Activated CD8-positive, alpha-beta memory T cell treated with anti-CD3 and anti-CD28 coated beads, Interleukin-2, amount 50 U/mL, for 4 hours (primary cell): ENCODE measurements at regions not wholly inside any gene's neighbourhood (a gene's known extent, or its start where the extent isn't known, plus 50 kb on each side); places are given as distances from the start of the nearest gene placed in this dataset.

Experiments used
- DNase-seq: peaks from one replicate; pipeline ENCODE4 v3.0.0-alpha.2; 2020

DNA sequence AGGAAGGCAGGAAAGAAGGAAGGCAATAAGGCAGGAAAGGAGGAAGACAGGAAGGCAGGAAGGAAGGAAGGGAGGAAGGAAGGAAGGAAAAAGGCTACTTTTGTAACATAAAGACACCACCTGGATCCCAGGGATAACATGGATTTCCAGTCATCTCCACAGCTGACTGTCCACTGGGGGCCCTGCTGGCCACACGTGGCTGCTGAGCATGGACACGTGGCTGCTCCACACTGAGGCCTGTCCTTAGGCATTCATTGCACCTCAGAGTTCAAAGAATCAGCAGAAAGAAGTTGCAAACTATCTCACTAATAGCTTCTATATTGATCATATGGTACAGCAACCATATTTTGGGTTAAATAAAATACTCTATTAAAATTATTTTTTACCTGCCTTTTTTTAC lies 130.2 kb upstream of the SALL3 start:
- no peak for DNase-seq

DNA sequence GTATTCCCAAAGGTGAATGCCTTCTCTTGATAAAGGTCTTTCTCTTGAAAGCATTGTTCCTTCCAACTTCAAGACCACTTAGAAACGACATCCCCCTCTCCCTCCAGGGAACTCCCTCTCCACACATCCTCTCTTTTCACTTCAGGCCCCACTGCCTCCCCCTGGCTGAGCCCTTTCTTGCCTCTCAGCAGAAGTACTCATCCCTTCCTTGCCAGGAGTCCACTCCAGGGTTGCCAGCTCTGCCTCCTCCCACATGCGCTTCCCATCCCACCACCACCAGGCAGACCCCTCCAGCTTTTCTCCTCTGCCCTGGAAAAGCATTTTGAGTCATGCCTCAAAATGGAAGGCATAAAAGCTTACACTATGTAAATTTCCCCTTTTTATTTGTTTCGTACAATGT lies 126.3 kb upstream of the SALL3 start:
- no peak for DNase-seq

DNA sequence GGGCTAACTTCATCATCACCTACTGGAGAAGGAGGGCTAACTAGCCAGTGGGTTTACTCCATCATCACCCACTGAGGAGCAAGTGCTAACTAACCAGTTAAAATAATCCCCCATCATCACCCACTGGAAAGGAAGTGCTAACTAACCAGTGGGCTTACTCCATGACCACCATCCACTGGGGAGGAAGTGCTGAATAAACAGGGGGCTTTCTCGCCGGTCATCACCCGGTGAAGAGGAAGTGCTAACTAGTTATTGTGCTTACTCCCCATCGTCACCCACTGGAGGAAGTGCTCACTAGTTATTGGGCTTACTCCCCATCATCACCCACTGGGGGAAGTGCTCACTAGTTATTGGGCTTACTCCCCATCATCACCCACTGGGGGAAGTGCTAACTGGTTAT lies 124.4 kb upstream of the SALL3 start:
- DNase-seq = no peak

DNA sequence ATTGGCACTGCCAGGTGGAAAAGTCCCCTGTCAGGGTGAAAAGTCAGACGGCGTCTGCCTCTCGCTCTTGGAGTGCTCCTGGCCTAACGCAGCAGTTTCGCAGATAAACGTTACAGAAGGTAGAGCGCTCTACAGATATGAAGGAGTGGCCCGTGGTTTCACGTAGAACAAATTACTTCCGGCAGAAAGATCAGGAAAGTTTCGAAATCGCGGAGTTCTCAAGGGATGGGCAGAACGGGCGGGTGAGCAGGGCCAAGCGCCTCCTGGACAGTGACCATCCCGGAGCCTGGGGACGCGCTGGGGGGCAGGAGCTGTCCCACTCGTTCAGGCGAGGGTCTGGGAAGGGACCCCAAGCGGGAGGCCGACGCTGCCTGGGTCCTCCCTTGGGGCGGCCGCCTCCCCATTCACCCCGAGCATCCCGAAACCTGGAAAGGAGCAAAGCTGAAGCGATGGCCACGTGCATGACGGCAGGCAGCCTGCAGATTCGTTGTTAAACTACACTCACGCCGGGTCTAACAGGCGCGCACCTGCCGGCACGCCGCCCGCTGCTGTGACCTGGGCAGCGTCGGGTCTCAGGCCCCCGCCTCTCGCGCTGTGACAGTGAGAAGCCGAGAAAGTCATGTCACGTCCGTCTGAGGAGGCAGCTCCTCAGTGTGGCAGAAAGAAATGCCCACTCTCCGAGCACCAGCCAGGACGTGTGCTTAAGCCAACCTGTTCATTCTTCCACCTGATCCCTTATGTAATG lies 122.9 kb upstream of the SALL3 start:
- DNase-seq = no peak

DNA sequence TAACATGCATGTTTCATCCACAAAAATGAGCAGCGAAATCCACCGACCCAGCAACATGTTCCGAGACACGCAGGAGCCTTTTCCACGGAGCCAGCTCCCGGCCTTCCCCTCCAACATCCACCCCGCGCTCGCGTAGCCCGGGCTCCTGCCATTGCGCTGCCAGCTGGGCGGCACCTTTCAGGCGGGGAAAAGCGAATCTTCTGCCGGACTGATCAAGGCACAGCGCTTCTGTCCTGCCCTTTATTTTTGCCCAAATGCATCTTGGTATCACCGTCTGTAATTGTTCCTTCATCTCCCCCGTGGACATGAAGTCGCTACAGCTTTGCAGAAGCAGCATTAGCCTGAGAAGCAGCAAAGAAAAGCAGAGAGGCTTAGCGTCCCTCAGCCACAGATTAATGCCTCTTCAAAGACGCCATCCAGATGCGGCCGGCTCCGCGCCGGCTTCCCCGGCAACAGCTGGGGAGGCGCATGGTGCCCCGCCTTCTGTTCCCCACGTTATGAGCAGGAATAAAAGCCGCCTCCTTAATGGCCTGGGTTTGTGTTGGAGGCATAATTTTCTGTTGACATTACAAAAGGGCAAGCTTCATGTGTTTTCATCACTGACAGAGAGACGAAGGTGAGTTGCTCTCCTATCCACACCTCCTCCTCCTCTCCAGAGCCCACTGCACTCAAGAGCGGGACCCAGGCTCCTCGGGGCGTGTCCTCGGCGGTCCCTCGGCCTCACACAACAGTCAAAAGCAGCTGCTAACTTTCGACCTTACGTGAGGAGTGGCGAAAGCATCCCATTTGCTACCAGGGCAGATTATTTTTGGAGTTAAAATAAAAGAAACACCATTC lies 122.1 kb upstream of the SALL3 start:
- no peak for DNase-seq

DNA sequence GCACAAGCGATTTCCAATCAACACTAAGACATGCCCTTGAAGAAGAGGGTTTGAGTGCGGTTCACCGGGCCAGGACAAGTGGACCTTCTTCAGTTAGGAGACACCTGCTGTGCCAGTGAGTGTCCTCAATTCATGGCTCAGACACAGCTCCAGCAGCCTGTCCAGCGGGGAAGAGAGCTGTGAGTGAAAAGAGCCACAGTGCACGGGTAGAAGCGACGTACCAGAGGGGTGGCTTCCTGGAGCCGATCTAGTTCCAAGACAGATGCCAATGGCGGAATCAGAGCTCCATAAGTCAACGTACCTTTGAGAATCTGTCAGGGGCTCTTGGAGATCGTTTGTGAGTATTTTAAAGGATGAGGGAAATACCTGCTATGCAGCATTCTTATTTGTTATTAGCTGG lies 119.9 kb upstream of the SALL3 start:
- DNase-seq = no peak

DNA sequence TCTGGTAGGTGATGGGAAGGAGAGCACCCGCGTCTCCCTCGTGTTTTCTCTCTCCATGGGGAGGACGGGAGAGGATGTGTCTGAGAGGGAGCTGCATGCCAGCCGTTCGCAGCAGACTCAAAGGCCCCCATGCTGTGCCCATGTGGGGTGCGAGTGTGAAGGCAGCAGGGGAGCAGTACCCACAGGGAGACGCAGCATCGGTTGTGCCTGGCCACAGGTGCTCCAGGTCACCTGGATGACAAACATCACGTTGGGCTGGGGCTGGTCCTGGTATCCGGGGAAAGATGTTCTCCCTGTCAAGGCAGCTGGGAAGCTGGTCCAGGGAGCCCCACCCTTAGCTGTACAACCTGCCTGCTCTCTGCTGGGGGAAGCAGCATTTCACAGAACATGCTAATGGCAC lies 119.5 kb upstream of the SALL3 start:
- DNase-seq = no peak

DNA sequence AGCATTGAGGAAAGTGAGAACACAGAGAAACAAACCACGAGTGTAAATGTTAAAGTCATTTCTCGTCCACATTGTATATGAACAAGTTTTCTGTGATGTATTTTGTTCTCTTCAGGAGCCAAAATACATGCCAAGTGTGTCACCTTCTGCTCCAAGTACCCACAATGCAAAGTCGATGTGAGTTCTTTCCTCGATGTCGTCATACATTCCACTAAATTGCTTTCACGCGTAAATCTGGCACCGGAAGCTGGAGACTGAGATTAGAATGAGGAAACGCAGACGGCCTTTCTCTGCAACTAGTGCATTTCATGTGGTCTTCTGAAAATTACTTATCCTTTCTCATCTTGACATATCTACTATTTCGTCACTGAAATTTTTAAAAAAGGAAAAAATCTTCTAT lies 118.5 kb upstream of the SALL3 start:
- DNase-seq = no peak

DNA sequence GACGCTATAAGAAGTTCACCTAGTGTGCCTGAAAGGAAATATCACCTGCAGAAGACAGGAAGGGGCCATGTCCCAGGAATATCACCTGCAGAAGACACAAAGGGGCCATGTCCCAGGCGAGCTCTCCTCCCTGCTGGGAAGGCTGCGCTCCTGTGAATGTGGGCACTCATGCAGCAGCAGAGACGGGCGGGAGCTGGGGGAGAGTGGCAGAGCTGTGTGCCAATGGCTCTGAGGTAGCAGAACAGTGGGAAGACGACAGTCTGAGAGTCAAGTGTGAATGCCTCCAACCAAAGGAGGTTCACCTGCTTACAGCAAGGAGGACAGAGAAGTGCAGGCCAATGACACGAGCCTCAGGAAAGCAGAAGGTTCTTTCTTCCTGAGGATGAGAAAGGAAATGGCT lies 117.9 kb upstream of the SALL3 start:
- no peak for DNase-seq

DNA sequence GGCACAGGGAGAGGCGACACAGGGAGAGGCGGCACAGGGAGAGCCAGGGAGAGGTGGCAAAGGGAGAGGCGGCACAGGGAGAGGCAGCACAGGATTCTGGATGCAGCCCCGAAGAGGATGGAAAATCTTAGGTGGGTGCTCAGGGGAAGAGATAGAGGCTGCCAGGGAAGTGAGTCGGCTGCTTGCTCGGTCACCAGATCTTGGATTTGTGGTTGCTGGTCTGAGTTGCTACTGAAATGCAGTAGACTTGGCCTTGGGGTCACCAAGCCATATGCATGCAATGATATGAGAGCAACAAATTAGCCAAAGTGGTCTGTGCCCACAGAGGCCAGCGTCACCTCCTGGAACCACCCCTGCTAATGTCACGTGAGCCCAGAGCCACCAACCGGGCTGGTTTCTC lies 117.2 kb upstream of the SALL3 start:
- DNase-seq = no peak

DNA sequence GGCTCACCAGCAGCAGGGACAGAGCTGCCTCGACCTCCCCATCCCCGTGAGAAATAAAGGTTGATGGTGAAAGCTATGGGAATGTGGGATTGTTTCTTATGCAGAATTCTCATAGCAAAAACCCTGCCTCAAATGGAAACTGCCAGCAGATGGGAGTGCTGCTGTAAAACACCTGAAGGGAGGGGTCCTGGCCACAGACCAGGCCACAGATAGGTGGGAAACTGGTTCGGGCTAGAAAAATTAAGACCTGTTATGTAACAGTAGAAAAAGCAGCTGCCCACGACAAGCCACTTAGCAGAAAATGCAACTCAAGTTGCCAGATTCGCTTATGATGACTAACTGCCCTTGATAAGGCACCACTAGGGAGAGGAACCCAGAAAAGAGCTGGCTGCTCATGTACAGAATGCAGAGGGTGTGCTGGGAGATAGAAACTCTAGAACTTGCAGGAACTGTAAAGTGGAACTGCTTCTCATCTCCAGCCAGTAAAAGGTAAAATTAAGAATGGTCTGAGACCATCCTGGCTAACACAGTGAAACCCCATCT lies 114.5 kb upstream of the SALL3 start:
- no peak for DNase-seq

DNA sequence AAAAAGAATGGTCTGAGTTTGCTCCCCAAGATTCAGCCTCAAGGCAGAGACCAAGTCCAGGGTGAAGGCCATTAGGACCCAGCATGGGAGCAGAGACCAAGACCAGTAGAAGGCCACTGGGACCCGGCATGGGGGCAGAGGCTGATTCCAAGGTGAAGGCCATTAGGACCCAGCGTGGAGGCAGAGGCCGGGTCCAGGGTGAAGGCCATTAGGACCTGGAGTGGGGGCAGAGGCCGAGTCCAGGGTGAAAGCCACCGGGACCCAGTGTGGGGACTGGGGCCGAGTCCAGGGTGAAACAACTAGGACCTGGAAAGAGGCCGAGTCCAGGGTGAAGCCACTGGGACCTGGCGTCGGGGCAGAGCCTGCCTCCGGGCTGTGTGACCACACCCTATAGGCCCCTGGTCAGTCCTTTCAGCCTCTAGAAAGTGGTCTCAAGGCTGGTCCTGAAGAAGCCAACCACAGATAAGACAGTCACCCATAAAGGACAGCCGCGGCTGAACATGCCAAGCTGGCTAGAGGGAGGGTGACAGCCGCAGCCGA lies 113.8 kb upstream of the SALL3 start:
- no peak for DNase-seq

DNA sequence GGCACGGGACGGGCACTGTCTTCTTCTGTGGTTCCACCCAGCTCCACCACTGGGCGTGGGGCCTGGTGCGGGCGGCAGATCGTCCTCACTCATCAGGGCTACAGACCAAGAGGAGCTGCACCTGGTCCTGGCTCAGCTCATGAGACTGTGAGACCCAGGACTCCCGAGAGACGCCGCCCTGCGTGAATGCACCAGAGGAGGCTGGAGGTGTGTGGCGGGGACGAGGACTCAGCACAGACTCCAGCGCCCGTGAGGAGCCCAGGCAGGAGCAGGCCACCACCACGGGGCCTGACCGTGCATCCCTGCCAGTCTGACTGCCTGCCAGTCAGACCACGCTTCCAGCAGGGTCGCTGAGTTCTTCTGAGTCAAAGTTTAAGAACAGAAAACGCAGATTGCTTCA lies 112.5 kb upstream of the SALL3 start:
- DNase-seq = no peak

DNA sequence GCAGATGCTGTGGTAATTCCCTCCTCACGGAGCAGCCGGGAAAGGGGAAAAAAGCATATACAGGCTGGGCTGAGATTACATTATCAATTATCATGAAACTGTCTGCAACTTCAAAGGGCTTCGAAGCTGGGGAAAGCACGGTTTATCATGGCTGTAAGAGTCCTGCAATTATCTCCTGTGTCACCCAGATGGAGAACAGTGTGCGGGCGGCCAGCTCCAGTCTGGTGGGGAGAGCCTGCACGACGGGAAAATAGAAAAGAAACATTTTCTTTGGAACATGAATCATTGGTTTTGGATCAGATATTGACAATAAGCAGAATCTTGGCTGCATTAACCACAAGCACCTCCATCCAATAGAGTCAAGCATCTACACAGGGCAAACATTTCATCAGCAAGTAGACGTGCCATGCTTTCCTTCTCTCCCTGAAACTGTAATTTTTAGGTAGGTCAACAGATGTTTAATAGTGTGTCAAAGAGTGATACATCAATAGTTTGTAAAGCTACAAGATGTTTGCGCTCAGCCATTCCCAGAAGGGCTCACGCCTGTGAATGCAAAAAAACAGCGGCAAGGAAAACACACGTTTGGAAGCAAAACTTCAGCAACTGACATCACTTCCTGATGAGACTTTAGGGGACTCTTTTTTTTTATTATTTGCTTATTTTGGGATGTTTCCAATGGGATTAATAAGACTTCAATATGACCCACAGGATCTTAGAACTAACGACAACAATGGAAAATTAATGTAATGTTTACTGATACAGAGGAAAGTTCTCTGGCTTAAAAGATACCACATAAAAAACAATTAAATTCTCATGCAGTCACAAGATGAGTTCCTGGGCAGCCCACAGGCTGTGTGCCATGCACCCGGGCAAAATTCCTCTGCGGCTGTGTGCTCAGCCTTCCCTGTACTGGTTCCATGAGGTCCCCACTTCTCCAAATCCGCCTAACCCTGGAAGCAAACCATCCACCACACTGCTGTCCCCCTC lies 111.0 kb upstream of the SALL3 start:
- DNase-seq = no peak

DNA sequence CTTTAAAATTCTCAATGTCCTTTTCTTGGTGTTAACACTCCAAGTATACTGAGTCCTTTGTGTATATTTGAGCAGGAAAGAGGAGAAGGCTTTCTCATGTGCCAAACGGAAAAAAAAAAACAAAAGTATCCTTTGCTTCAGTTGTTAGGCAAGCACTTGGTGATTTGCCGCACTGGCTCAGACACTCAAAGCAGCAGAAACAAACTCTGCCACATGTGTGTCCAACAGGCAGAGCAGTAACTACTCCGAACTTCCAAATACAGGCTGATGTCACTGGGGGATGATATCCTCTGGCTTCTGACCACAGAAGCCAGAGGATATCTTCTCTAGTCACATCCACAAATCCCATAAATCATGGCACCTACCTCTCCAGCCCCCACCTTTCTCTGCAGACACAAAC lies 108.0 kb upstream of the SALL3 start:
- no peak for DNase-seq

DNA sequence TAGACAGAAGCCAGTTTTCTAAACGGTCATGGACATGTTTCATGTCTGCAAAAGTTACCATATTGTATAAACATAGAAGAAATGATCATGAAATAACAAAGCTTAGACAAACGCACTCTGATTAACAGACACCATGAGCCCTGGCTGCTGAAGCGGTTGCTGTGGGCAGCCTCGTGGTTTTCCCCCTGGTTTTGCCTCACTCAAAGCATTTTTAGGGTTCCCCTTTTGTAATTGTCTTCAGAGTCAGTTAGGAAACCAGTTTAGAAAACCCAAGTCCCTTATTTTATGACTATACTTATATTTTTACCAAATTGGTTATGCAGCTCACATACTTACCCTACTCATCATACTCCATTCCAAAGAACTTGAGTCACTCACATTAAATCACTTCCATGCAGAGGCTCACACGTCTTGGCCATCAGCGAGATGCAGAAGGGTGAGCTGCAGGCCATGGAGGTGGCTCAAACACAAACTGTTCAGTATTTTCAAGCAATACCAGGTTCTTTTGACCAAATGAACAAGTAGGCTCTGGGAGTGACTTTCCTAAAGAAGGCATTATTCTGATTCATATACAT lies 105.6 kb upstream of the SALL3 start:
- no peak for DNase-seq

DNA sequence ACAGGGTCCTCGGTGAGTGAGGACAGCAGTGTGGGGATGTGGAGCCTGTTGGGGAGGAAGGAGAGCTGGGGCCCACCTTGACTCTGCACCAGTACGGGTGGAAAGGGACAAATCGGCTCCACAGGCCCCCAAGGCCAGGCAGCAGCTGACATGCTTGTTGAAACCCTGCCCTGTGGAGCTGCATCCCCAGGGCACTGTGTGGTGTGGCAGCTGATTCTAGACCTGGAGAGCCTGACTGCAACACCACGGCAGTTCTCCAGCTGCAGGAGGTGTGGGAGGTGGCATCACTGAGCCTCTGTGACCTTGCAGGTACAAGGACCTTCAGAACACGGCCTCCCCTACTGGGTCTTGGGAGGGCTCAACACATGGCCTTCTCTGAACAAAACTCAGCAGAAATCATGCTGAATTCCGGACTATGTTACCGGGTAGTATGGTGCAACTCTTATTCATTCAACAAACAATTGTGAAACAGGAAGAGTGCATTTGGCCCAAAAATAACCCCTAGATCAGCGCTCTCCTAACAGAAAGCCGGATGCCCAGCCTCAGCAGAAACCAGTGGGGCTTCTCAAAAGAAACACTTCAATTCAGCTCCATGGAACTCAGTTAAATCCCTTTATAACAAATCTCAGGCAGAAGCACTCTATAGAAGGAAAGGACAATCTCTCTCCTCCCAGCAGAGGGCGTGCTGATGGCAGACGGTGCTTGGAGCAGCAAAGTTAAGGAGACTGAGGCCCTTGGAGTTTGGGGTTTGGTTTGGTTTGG lies 104.4 kb upstream of the SALL3 start:
- no peak for DNase-seq

DNA sequence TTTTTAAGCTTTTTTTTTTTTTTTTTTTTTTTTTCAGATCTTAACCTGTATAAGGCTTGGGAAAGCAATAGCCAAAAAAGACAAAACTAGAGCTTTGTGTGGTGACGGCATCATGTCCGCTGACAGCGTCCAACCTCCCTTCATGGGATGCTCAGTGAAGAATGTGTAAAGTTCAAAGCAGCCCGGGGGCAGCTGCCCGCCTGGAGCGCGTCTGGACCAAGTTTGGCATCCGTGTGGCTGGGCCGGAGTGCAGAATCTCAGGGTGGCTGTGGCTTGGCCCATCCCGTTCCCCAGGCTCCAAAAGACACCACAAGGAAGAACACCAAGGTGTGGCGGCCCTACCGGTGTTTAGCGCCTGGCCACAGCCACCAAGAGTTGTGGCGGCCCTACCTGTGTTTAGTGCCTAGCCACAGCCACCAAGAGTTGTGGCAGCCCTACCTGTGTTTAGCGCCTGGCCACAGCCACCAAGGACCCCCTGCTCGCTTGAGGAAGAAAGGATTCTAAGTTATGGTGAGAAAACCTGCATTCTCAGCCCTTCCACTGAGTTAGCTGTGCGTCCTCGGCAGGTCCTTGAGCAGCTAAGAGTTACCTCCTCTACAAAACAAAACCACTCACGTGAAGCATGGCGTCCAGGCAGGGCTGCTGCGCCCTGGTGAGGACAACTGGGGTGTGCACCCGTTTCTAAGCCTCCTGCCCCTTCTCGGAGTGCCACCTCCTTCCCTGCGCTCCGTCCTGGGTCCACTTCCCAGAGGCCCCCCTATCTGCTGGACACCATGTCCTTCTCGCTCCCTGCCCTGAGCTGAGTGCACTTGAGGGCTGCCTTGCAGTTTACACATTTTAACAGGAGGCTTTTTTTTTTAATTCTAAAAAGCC lies 103.6 kb upstream of the SALL3 start:
- DNase-seq = no peak

DNA sequence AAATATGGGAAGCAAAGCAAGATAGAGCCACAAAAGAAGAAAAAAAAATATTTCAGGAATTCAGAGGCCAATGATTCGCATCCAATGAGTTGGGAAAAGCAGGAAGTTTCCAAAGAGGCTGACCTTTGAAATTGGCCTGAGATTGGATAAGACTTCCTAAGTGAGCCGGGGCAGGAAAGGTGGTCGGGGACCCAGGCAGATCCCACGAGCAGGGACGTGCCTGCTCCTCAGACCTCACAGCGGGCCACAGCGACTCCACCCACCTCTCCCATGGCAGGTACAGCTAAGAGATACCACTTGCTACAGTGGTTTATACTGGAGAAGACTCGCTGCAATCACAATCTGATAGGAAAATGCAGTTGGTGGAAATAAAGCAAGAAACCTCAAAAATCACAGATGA lies 102.8 kb upstream of the SALL3 start:
- DNase-seq = no peak

DNA sequence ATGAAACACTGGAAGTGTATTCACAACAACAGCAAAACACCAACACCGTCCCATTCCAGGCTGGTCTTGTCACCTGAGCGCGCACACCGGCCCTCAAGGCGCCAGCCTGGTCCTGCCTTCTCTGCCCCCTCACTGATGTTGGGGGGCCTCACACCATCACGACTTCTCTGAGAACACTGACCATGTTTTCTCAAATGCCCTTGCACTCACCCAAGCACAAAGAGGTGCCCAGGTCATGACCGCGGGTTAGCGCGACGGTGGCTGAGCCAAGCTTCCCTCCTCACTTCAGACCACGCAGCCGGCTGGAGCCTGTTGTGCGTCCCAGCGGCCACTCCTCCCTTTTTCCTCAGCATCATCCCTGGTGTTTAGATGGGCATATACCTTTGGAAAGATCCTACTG lies 101.3 kb upstream of the SALL3 start:
- DNase-seq = no peak
